Neural cell (in vitro differentiated cells): ENCODE measurements at regions not wholly inside any gene's neighbourhood (a gene's known extent, or its start where the extent isn't known, plus 50 kb on each side); places are given as distances from the start of the nearest gene placed in this dataset.

Source experiments
- H2AFZ ChIP-seq: fragments of 200-600, 300-800 bp; sonication (generic), shearing (Covaris generic); 2 replicates; pipeline ENCODE4 v1.6.0; 2014; ENCODE audit warnings: low read depth, mild to moderate bottlenecking, antibody characterized with exemption, low read length, moderate library complexity
- H3F3A ChIP-seq: fragments of 200-600 bp; shearing (Covaris generic); 2 replicates; pipeline ENCODE4 v1.6.1; 2016; ENCODE audit warnings: mild to moderate bottlenecking, moderate library complexity, mixed read lengths, antibody characterized with exemption, low read length; ENCODE audit not compliant: insufficient read depth, poor library complexity, severe bottlenecking
- H3K27ac ChIP-seq: fragments of 200-600, 300-800 bp; sonication (generic), shearing (Covaris generic); 2 replicates; pipeline ENCODE4 v1.5.1; 2014; ENCODE audit warnings: mild to moderate bottlenecking, low read length, moderate library complexity
- H3K27me3 ChIP-seq: fragments of 300-800, 200-600 bp; sonication (generic), shearing (Covaris generic); 2 replicates; pipeline ENCODE4 v1.6.0; 2014; ENCODE audit warnings: mild to moderate bottlenecking, low read depth, low read length, moderate library complexity; ENCODE audit not compliant: insufficient read depth
- H3K36me3 ChIP-seq: fragments of 300-800, 200-600 bp; sonication (generic), shearing (Covaris generic); 2 replicates; pipeline ENCODE4 v1.5.1; 2014; ENCODE audit warnings: mild to moderate bottlenecking, antibody characterized with exemption, low read length, moderate library complexity; ENCODE audit not compliant: insufficient read depth
- H3K4me2 ChIP-seq: fragments of 300-800, 200-600 bp; sonication (generic), shearing (Covaris generic); 2 replicates; pipeline ENCODE4 v1.6.0; 2014; ENCODE audit warnings: mild to moderate bottlenecking, low read length
- H3K4me3 ChIP-seq: fragments of 300-800, 200-600 bp; sonication (generic), shearing (Covaris generic); 2 replicates; pipeline ENCODE4 v1.5.1; 2014; ENCODE audit warnings: mild to moderate bottlenecking, low read length, moderate library complexity
- H3K79me2 ChIP-seq: fragments of 200-600 bp; shearing (Covaris generic); replicated peaks from 2 replicates; pipeline ENCODE4 v1.6.0; 2014; ENCODE audit warnings: mild to moderate bottlenecking, low read length, moderate library complexity; ENCODE audit not compliant: insufficient read depth
- H3K9ac ChIP-seq: fragments of 300-800, 200-600 bp; sonication (generic), shearing (Covaris generic); 2 replicates; pipeline ENCODE4 v1.6.1; 2016; ENCODE audit warnings: mild to moderate bottlenecking, low read length, mixed read lengths
- H3K9me2 ChIP-seq: fragments of 200-600 bp; shearing (Covaris generic); 2 replicates; pipeline ENCODE4 v1.6.1; 2016; ENCODE audit warnings: mild to moderate bottlenecking, low read length, mixed read lengths; ENCODE audit not compliant: insufficient read depth
- H3K9me3 ChIP-seq: fragments of 200-600, 300-800 bp; sonication (generic), shearing (Covaris generic); 2 replicates; pipeline ENCODE4 v1.6.1; 2016; ENCODE audit warnings: mild to moderate bottlenecking, mixed run types, low read length, moderate library complexity, mixed read lengths
- H4K20me1 ChIP-seq: fragments of 200-600 bp; shearing (Covaris generic); 2 replicates; pipeline ENCODE4 v1.6.1; 2016; ENCODE audit warnings: mild to moderate bottlenecking, mixed run types; ENCODE audit not compliant: insufficient read depth
- CTCF ChIP-seq: fragments of 450-650 bp; IDR thresholded peaks from 2 replicates; pipeline ENCODE4 v1.5.1; 2014; ENCODE audit warnings: antibody characterized with exemption, mild to moderate bottlenecking, moderate library complexity; ENCODE audit not compliant: poor library complexity, severe bottlenecking
- EP300 ChIP-seq: fragments of 450-650 bp; conservative IDR thresholded peaks from 2 replicates; pipeline ENCODE4 v1.6.1; 2014; ENCODE audit warnings: antibody characterized with exemption, mild to moderate bottlenecking, moderate library complexity; ENCODE audit not compliant: poor library complexity, severe bottlenecking
- EZH2 ChIP-seq: fragments of 200-600, 300-800 bp; shearing (Covaris generic), sonication (generic); IDR thresholded peaks from 2 replicates; pipeline ENCODE4 v1.6.1; 2014; ENCODE audit warnings: antibody characterized with exemption, low read length, borderline replicate concordance, mild to moderate bottlenecking; ENCODE audit not compliant: insufficient read depth, poor library complexity, severe bottlenecking
- MXI1 ChIP-seq: fragments of 450-650 bp; conservative IDR thresholded peaks from 2 replicates; pipeline ENCODE4 v1.6.1; 2014; ENCODE audit warnings: antibody characterized with exemption, mild to moderate bottlenecking; ENCODE audit not compliant: poor library complexity, severe bottlenecking
- POLR2AphosphoS5 ChIP-seq: IDR thresholded peaks from 2 replicates; pipeline ENCODE4 v1.6.1; 2012
- RAD21 ChIP-seq: fragments of 450-650 bp; conservative IDR thresholded peaks from 2 replicates; pipeline ENCODE4 v1.6.1; 2014; ENCODE audit warnings: antibody characterized with exemption, mild to moderate bottlenecking, moderate library complexity
- REST ChIP-seq: IDR thresholded peaks from 2 replicates; pipeline ENCODE4 v1.6.1; 2012; ENCODE audit warnings: borderline replicate concordance
- SMC3 ChIP-seq: fragments of 450-650 bp; conservative IDR thresholded peaks from 2 replicates; pipeline ENCODE4 v1.6.1; 2014; ENCODE audit warnings: antibody characterized with exemption, mild to moderate bottlenecking, moderate library complexity; ENCODE audit not compliant: poor library complexity
- TAF1 ChIP-seq: IDR thresholded peaks from 2 replicates; pipeline ENCODE4 v1.6.1; 2012; ENCODE audit warnings: low read depth

GRCh38 chr7:68943786-68944185 is 654.5 kb upstream of the AUTS2 start:
- no peaks in the 10 kb centered on the region for H3K36me3 ChIP-seq
- TF ChIP-seq EZH2 (no peak), POLR2AphosphoS5 (no peak), SMC3 (no peak), REST (no peak), MXI1 (no peak), TAF1 (no peak), EP300 (no peak), CTCF (no peak), RAD21 (no peak)
- H3F3A ChIP-seq: no peaks in the 10 kb centered on the region
- no peak overlapping the region for H3K4me2 ChIP-seq
- H3K79me2 ChIP-seq: no peaks in the 10 kb centered on the region
- no peak overlapping the region for H3K9ac ChIP-seq
- no peak overlapping the region for H2AFZ ChIP-seq
- H4K20me1 ChIP-seq: no peaks in the 10 kb centered on the region
- H3K27ac ChIP-seq: no peak overlapping the region
- H3K27me3 ChIP-seq: no peaks in the 10 kb centered on the region
- H3K4me3 ChIP-seq: no peak overlapping the region
- no peaks in the 10 kb centered on the region for H3K9me3 ChIP-seq
- H3K9me2 ChIP-seq: no peaks in the 10 kb centered on the region

- H3K9me3 ChIP-seq: no peaks in the 10 kb centered on the region
- no peak overlapping the region for H3K27ac ChIP-seq
- H3K9me2 ChIP-seq: no peaks in the 10 kb centered on the region
- no peaks in the 10 kb centered on the region for H3K36me3 ChIP-seq
- no peaks in the 10 kb centered on the region for H3K27me3 ChIP-seq
- H3K4me2 ChIP-seq: no peak overlapping the region
- H3K79me2 ChIP-seq: no peaks in the 10 kb centered on the region
- no peak overlapping the region for H3K4me3 ChIP-seq
- H3K9ac ChIP-seq: no peak overlapping the region
- TF ChIP-seq TAF1 (no peak), EP300 (no peak), CTCF (no peak), SMC3 (no peak), MXI1 (no peak), EZH2 (no peak), REST (no peak), RAD21 (no peak), POLR2AphosphoS5 (no peak)
- H3F3A ChIP-seq: no peaks in the 10 kb centered on the region
- H4K20me1 ChIP-seq: no peaks in the 10 kb centered on the region
- H2AFZ ChIP-seq: no peak overlapping the region
Observed at GRCh38 chr7:68955656-68956055, 642.6 kb upstream of the AUTS2 start.
